OCI-LY7 (cell line): ENCODE measurements at regions not wholly inside any gene's neighbourhood (a gene's known extent, or its start where the extent isn't known, plus 50 kb on each side); places are given as distances from the start of the nearest gene placed in this dataset.

Experiments used
- BruUV-seq: library from RNA; stranded (reverse); fragments of 400-500 nt; replicated peaks from 2 replicates; lab custom pipeline; 2021; lab: Mats Ljungman, UMichigan
- CTCF ChIA-PET: fragments of 300-600 bp; sonication (Branson Sonifier 250); formaldehyde crosslinking; loops from one replicate; lab custom pipeline; 2022; ENCODE audit warnings: antibody characterized with exemption; ENCODE audit not compliant: unreplicated experiment; lab: Charles Lee
- POLR2A ChIA-PET: fragments of 300-600 bp; sonication (Branson Sonifier 250); formaldehyde crosslinking; loops from one replicate; lab custom pipeline; 2022; ENCODE audit warnings: antibody characterized with exemption; lab: Charles Lee
- DNase-seq: peaks from one replicate; pipeline ENCODE4 v3.0.0-alpha.2; 2015; ENCODE audit warnings: low spot score
- H2AFZ ChIP-seq: fragments of 200-600 bp; sonication (generic), shearing (Covaris generic); 2 replicates; pipeline ENCODE4 v1.6.1; 2014; ENCODE audit warnings: mild to moderate bottlenecking, antibody characterized with exemption, low read length, moderate library complexity
- H3K27ac ChIP-seq: fragments of 200-600 bp; sonication (generic); 2 replicates; pipeline ENCODE4 v1.5.1; 2014; ENCODE audit warnings: mixed run types, low read depth, mild to moderate bottlenecking, moderate library complexity, low read length, inconsistent platforms; ENCODE audit not compliant: poor library complexity, severe bottlenecking
- H3K36me3 ChIP-seq: fragments of 200-600 bp; sonication (generic); 2 replicates; pipeline ENCODE4 v1.6.1; 2014; ENCODE audit warnings: mild to moderate bottlenecking, antibody characterized with exemption, low read length, moderate library complexity, mixed read lengths; ENCODE audit not compliant: insufficient read depth
- H3K4me1 ChIP-seq: fragments of 200-600 bp; sonication (generic); 2 replicates; pipeline ENCODE4 v1.5.1; 2014; ENCODE audit warnings: mild to moderate bottlenecking, low read length; ENCODE audit not compliant: insufficient read depth, poor library complexity, severe bottlenecking
- H3K4me2 ChIP-seq: fragments of 200-600 bp; sonication (generic); 2 replicates; pipeline ENCODE4 v1.6.1; 2014; ENCODE audit warnings: mild to moderate bottlenecking, low read length
- H3K4me3 ChIP-seq: fragments of 200-600 bp; sonication (generic); 2 replicates; pipeline ENCODE4 v1.5.1; 2014; ENCODE audit warnings: mild to moderate bottlenecking, low read depth, low read length; ENCODE audit not compliant: poor library complexity, severe bottlenecking
- H3K79me2 ChIP-seq: fragments of 200-600 bp; sonication (generic); 2 replicates; pipeline ENCODE4 v1.6.1; 2016; ENCODE audit warnings: low read depth, mild to moderate bottlenecking, low read length, moderate library complexity, mixed read lengths; ENCODE audit not compliant: insufficient read depth
- H3K9me2 ChIP-seq: fragments of 200-600 bp; sonication (generic); 2 replicates; pipeline ENCODE4 v1.6.1; 2016; ENCODE audit warnings: mild to moderate bottlenecking, low read length, mixed read lengths; ENCODE audit not compliant: insufficient read depth
- H3K9me3 ChIP-seq: fragments of 200-600 bp; sonication (generic); 2 replicates; pipeline ENCODE4 v1.6.1; 2014; ENCODE audit warnings: mild to moderate bottlenecking, mixed run types, low read length, mixed read lengths
- H4K20me1 ChIP-seq: fragments of 200-600 bp; sonication (generic); 2 replicates; pipeline ENCODE4 v1.6.1; 2014; ENCODE audit warnings: mild to moderate bottlenecking, antibody characterized with exemption, low read length, moderate library complexity, mixed read lengths; ENCODE audit not compliant: insufficient read depth
- EZH2phosphoT487 ChIP-seq: fragments of 200-600 bp; sonication (generic); IDR thresholded peaks from 2 replicates; pipeline ENCODE4 v1.6.1; 2018; ENCODE audit warnings: low read depth, borderline replicate concordance, mild to moderate bottlenecking, mixed run types, antibody characterized with exemption, low read length, moderate library complexity, mixed read lengths
- intact Hi-C: fragments of 100-400 bp; cut with micrococcal nuclease; formaldehyde crosslinking; loops from one replicate; pipeline ENCODE4 v1.10.0; 2022; ENCODE audit not compliant: unreplicated experiment
- TF ChIP-seq, protein P1 (sequence below): fragments of 200-600 bp; sonication (generic); conservative IDR thresholded peaks from 2 replicates; pipeline ENCODE4 v1.5.1; 2014; ENCODE audit warnings: mild to moderate bottlenecking, antibody characterized with exemption, low read length, moderate library complexity, mixed read lengths

DNA sequence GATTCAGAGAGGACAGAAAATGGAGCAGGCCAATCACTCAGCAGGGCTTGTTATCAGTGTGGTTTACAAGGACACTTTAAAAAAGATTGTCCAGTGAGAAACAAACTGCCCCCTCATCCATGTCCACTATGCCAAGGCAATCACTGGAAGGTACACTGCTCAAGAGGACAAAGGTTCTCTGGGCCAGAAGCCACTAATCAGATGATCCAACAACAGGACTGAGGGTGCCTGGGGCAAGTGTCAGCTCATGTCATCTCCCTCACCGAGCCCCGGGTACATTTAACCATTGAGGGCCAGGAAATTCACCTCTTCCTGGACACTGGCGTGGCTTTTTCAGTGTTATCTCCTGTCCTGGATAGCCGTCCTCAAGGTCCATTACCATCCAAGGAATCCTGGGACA is 513.7 kb upstream of the EPHA6 start:
- Histone ChIP-seq H3K9me2 (no peaks in the 10 kb centered on the region), H3K4me3 (no peak overlapping the region), H3K9me3 (no peaks in the 10 kb centered on the region), H3K4me1 (no peaks in the 10 kb centered on the region), H4K20me1 (no peaks in the 10 kb centered on the region), H3K36me3 (no peaks in the 10 kb centered on the region), H3K79me2 (no peaks in the 10 kb centered on the region), H2AFZ (no peak overlapping the region), H3K4me2 (no peak overlapping the region), H3K27ac (no peak overlapping the region)
- no peak for TF ChIP-seq EZH2phosphoT487
- TF ChIP-seq, protein P1, sequence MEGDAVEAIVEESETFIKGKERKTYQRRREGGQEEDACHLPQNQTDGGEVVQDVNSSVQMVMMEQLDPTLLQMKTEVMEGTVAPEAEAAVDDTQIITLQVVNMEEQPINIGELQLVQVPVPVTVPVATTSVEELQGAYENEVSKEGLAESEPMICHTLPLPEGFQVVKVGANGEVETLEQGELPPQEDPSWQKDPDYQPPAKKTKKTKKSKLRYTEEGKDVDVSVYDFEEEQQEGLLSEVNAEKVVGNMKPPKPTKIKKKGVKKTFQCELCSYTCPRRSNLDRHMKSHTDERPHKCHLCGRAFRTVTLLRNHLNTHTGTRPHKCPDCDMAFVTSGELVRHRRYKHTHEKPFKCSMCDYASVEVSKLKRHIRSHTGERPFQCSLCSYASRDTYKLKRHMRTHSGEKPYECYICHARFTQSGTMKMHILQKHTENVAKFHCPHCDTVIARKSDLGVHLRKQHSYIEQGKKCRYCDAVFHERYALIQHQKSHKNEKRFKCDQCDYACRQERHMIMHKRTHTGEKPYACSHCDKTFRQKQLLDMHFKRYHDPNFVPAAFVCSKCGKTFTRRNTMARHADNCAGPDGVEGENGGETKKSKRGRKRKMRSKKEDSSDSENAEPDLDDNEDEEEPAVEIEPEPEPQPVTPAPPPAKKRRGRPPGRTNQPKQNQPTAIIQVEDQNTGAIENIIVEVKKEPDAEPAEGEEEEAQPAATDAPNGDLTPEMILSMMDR, result no peak
- no TSS peak for BruUV-seq
- intact Hi-C loops, result no loop called here
- ChIA-PET POLR2A (no interaction called here), CTCF (no interaction called here)
- DNase-seq, result no peak

DNA sequence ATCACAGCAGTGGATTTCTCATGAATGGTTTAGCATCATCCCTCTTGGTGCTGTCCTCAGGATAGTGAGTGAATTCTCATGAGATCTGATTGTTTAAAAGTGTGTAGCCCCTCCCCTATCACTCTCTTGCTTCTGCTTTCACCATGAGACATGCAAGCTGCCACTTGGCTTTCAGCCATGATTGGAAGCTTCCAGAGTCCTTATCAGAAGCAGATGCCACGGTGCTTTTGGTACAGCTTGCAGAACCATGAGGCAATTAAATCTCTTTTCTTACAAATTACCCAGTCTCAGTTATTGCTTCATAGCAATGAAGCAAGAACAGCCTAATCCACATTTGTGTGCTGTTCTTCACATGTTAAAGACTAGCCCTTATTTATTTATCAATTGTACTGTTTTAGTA is 495.2 kb upstream of the EPHA6 start:
- intact Hi-C loops, result no loop called here
- Histone ChIP-seq H3K79me2 (no peaks in the 10 kb centered on the region), H3K4me1 (no peaks in the 10 kb centered on the region), H3K9me2 (no peaks in the 10 kb centered on the region), H3K9me3 (no peaks in the 10 kb centered on the region), H4K20me1 (no peaks in the 10 kb centered on the region), H3K4me3 (no peak overlapping the region), H3K27ac (no peak overlapping the region), H3K36me3 (no peaks in the 10 kb centered on the region), H2AFZ (no peak overlapping the region), H3K4me2 (no peak overlapping the region)
- ChIA-PET POLR2A (no interaction called here), CTCF (no interaction called here)
- no TSS peak for BruUV-seq
- no peak for DNase-seq
- no peak for TF ChIP-seq EZH2phosphoT487
- TF ChIP-seq, protein P1, result no peak

DNA sequence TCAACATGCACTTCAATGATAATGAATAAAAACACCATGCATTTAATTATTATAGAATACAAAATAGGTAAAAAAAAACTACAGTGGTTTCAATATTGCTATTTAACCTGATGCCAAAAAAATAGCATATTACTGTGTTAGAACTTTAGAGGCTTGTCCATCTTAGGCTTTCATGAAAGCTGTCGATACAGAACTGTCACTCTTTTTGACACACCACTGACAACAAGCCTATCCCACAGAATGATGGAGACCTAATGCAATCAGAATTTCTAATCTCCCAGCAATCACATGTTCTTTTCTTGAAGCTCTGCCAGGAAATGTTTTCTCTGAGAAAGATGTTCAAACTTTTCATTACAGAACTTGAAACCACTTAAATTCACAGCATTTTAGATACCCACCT is 490.3 kb upstream of the EPHA6 start:
- no TSS peak for BruUV-seq
- Histone ChIP-seq H3K36me3 (no peaks in the 10 kb centered on the region), H3K4me2 (no peak overlapping the region), H2AFZ (no peak overlapping the region), H3K9me2 (no peaks in the 10 kb centered on the region), H4K20me1 (no peaks in the 10 kb centered on the region), H3K9me3 (no peaks in the 10 kb centered on the region), H3K4me3 (no peak overlapping the region), H3K4me1 (no peaks in the 10 kb centered on the region), H3K27ac (no peak overlapping the region), H3K79me2 (no peaks in the 10 kb centered on the region)
- TF ChIP-seq, protein P1, result no peak
- TF ChIP-seq EZH2phosphoT487, result no peak
- DNase-seq, result no peak
- intact Hi-C loops, result no loop called here
- ChIA-PET POLR2A (no interaction called here), CTCF (no interaction called here)
